DND-41 (cell line): ENCODE measurements at regions not wholly inside any gene's neighbourhood (a gene's known extent, or its start where the extent isn't known, plus 50 kb on each side); places are given as distances from the start of the nearest gene placed in this dataset.

Experiments used
- CTCF ChIP-seq: IDR thresholded peaks from 2 replicates; pipeline ENCODE4 v1.5.1; 2012; ENCODE audit warnings: borderline replicate concordance, low read length, moderate library complexity, mild to moderate bottlenecking; ENCODE audit not compliant: poor library complexity, severe bottlenecking; ENCODE audit errors: extremely low read depth
- EZH2 ChIP-seq: IDR thresholded peaks from 3 replicates; pipeline ENCODE4 v1.6.1; 2012; ENCODE audit warnings: borderline replicate concordance, low read depth, mild to moderate bottlenecking, moderate library complexity, low read length, inconsistent platforms; ENCODE audit not compliant: severe bottlenecking

GRCh38 chr13:64928696-64929499 lies 2301.2 kb downstream of the PCDH9 start:
- no peak for TF ChIP-seq EZH2
- no peak for TF ChIP-seq CTCF
